HepG2 (cell line): ENCODE measurements at regions not wholly inside any gene's neighbourhood (a gene's known extent, or its start where the extent isn't known, plus 50 kb on each side); places are given as distances from the start of the nearest gene placed in this dataset.

ENCODE experiments used
- CEBPG ChIP-seq: IDR thresholded peaks from 2 replicates; pipeline ENCODE4 v1.6.1; 2016
- CREB1 ChIP-seq, 2 experiments: fragments of 450-650 bp in 1 of 2; IDR thresholded peaks; 2 replicates each; pipeline ENCODE4 v1.6.1; 2016 to 2017; ENCODE audit warnings: control low read depth in 1 of 2, mild to moderate bottlenecking in 1 of 2, missing compliant biosample characterization in 1 of 2, missing genetic modification characterization in 1 of 2
- CTCF ChIP-seq: sonication (generic); formaldehyde crosslinking; IDR thresholded peaks from 2 replicates; pipeline ENCODE4 v1.5.0; 2020; ENCODE audit warnings: mild to moderate bottlenecking, missing genetic modification reagents, moderate library complexity
- EZH2 ChIP-seq: conservative IDR thresholded peaks from 2 replicates; pipeline ENCODE4 v1.6.1; 2012; ENCODE audit warnings: mild to moderate bottlenecking, low read depth, low read length, moderate library complexity
- HCFC1 ChIP-seq: fragments of 150-350 bp; IDR thresholded peaks from 2 replicates; pipeline ENCODE4 v1.6.1; 2014; ENCODE audit warnings: low read depth, low read length
- IRX3 ChIP-seq: sonication (generic); formaldehyde crosslinking; IDR thresholded peaks from 2 replicates; pipeline ENCODE4 v1.8.1; 2023; ENCODE audit warnings: mild to moderate bottlenecking, low read depth, missing genetic modification reagents, borderline replicate concordance
- KDM4B ChIP-seq: sonication (generic); formaldehyde crosslinking; IDR thresholded peaks from 2 replicates; pipeline ENCODE4 v1.4.0; 2020; ENCODE audit warnings: missing genetic modification reagents
- MXD3 ChIP-seq: IDR thresholded peaks from 2 replicates; pipeline ENCODE4 v1.6.1; 2016; ENCODE audit warnings: mild to moderate bottlenecking, missing biosample characterization, missing genetic modification reagents
- POLR2AphosphoS5 ChIP-seq: IDR thresholded peaks from 2 replicates; pipeline ENCODE4 v1.6.1; 2012; ENCODE audit warnings: low read depth, low read length
- RNF2 ChIP-seq: fragments of 450-650 bp; conservative IDR thresholded peaks from 2 replicates; pipeline ENCODE4 v1.6.1; 2016; ENCODE audit warnings: low read depth
- ZBTB21 ChIP-seq: sonication (generic); formaldehyde crosslinking; IDR thresholded peaks from 2 replicates; pipeline ENCODE4 v1.4.0; 2020; ENCODE audit warnings: missing genetic modification reagents
- ZBTB39 ChIP-seq: sonication (generic); formaldehyde crosslinking; IDR thresholded peaks from 2 replicates; pipeline ENCODE4 v1.5.0; 2020; ENCODE audit warnings: missing genetic modification reagents
- ZNF280D ChIP-seq: sonication (generic); formaldehyde crosslinking; IDR thresholded peaks from 2 replicates; pipeline ENCODE4 v1.5.1; 2020; ENCODE audit warnings: mild to moderate bottlenecking, missing genetic modification reagents

- no peak for TF ChIP-seq ZBTB39 (CRISPR knock-in tag)
- TF ChIP-seq ZNF280D (CRISPR knock-in tag) = no peak
- TF ChIP-seq CREB1 (IDR thresholded peaks at IDR 0.05) = no peak
- no peak for TF ChIP-seq CREB1 (CRISPR knock-in tag; IDR thresholded peaks at IDR 0.05)
- TF ChIP-seq MXD3 (CRISPR knock-in tag) = no peak
- no peak for TF ChIP-seq RNF2
- TF ChIP-seq KDM4B = no peak
- TF ChIP-seq CTCF (CRISPR knock-in tag) = no peak
- no peak for TF ChIP-seq CEBPG (CRISPR knock-in tag)
- no peak for TF ChIP-seq EZH2
- TF ChIP-seq IRX3 = no peak
- no peak for TF ChIP-seq HCFC1
- TF ChIP-seq ZBTB21 (CRISPR knock-in tag) = no peak
- TF ChIP-seq POLR2AphosphoS5 = no peak
Observed at GRCh38 chrX:10936976-10937375, 174.2 kb upstream of the HCCS start.
